NCI-H2107 (cell line): ENCODE measurements at regions not wholly inside any gene's neighbourhood (a gene's known extent, or its start where the extent isn't known, plus 50 kb on each side); places are given as distances from the start of the nearest gene placed in this dataset.

Experiments used
- DNase-seq: peaks from one replicate; lab custom pipeline; 2025; lab: John Stamatoyannopoulos, UW

DNA sequence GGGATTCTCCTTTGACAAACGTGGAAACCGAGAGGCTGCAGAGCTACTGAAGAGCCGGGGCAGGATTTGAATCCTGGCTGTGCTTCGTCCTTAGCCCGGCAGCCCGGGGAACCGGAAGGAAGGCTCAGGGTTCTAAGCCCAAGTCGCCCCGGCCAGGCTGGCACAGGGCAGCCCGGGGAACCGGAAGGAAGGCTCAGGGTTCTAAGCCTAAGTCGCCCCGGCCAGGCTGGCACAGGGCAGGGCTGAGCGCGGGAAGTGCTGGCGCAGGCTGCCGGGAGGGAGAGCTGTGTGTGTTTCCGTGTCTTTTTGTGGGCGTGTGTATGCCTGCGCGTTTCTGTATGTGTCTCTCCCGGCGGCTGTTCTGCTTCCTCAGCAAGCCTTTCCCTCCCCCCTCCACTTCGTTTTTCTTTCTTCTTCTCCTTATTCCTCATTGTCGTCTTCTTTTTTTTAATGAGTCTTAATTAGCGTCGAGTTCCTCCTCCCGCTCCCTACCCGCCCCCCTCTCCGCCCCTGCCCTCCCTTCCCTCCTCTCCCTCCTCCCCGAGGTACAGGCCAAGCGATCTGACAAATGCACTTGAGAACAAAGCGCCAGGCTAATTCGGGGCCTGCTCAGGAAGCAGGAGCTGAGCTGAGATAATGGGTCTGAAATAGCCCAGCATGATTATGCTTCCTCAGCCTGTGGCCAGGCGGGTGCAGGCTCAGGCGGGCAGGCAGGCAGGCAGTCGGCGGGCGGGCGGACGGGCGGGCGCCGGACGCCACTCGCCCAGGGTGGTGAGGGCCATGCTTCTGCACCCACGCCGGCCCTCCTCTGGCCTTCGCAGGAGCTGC lies 65.9 kb downstream of the EFNB1 start:
- no peak for DNase-seq

GRCh38 chrX:68894142-68894512 lies 65.3 kb downstream of the EFNB1 start:
- no peak for DNase-seq

DNA sequence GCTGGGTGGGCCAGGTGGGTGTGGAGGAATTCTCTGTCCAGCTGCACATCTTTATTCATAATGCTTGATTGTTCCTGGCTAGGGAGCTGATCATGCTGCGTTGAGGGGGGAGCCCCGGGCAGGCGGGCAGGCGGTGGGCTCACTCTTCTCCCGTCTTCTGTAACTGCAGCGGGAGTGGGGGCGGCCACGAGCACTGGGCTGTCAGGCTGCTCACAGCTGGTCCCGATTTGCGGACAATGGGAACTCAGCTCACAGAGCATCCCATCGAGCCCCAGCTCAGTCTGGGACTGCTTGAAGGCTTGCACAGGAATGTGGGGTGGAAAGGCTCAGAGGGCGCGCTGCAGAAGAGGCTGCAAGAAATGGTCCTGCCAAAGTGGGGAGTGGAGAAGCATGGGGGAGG lies 63.8 kb downstream of the EFNB1 start:
- DNase-seq, result no peak

DNA sequence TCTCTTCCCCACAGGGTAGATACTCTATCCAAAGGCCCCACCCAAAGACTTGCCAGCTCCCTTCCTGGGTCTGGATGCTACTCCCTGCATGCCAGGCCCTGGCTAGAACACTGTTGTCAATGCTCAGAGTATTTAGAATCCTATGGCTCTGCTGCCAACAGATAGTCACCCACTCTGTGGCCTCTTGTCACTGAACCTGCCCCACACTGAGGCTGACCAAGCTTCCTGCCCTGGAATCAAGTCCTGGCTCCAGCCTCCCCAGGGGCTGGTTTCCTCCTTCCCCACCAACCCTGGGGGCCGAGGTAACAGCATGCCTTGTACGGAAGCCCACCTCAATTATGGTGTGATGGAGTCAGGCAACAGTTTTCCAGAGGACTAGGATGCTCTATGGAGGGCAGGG lies 63.3 kb downstream of the EFNB1 start:
- DNase-seq, result no peak
